ENCODE measurements at regions not wholly inside any gene's neighbourhood (a gene's known extent, or its start where the extent isn't known, plus 50 kb on each side); places are given as distances from the start of the nearest gene placed in this dataset.
"Not testable (repeated sequence)": the region's sequence is repeated elsewhere in the genome, so short reads cannot be mapped to it uniquely, and the experiment has no call there.

DNA sequence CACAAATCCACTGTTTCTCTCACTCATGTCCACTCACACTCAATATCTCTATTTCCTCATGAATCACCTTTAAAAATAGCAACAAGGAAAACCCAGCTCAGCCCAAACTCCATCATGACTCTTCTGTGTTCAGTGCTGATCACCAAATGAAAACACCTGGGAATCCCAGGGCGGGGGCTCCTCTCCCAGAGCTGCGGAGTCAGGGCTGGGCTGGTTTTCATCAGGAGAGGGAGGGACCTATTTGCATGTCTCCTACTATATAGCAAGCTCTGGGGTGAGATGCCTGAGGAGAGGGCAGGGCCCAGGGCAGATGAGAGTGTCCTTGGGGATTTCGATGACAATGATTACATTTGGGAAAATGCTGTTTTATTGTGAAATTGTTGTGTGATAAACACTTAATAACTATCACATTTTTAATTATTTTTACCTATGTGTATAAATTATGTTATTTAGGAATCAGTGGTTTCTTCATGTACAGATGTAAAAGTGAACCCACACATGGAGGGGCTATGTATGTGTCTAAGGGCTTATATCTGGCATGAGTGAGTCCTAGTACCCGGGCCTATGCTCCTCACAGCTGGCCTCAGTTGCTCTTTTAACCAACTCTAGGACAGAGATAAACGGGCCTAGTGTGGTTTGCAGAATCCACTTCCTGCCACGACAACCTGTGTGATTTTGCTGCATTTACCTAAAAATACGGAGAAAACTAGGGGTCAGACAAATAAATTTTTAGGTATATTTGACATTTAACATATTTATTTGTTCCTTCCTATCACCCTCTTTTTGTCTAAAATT, 1131.9 kb downstream of the TMEM121 start:
- not testable (repeated sequence) for H3K9me3 ChIP-seq, H3K27me3 ChIP-seq, DNase-seq, H3K4me3 ChIP-seq, H3K36me3 ChIP-seq

DNA sequence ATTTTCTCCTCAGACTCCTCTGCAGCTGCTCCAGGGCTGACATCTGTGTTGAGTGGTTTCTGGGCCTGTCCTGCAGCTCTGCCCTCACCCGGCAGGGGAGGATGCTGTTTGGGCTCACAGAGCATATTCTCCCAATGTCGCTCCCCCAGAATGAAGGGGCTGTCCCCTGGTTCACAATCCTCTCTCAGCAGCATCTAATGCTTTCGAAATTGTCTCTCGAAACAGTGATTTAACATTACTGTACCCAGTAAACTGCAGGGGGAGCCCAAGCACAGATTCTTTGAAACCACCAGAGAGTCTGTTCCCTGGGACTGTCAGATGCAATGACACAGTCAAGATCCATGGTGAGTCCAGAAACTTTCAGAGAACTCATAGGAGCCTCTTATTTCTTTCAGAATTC, 1135.2 kb downstream of the TMEM121 start:
- not testable (repeated sequence) for H3K27me3 ChIP-seq, H3K36me3 ChIP-seq, DNase-seq, H3K9me3 ChIP-seq, H3K4me3 ChIP-seq

DNA sequence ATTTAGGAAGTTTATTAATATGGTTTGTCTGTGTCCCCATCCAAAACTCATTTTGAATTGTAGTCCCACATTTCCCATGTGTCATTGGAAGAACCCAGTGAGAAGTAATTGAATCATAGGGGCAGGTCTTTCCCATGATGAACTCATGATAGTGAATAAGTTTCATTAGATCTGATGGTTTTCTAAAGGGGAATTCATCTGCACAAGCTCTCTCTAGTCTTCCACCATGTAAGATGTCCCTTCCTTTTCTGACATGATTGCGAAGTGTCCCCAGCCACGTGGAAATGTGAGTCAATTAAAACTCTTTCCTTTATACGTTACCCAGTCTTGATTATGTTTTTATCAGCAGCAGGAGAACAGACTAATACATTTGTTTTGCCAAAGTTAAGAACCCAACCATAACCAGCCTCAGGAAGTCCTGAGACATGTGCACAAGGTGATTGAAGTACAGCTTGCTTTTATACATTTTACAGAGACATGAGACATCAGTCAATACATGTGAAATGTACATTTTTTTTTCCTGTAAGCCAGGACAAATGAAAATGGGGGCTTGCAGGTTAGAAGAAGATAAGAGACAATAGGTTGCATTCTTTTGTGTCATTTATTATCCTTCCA, 1136.7 kb downstream of the TMEM121 start:
- no peaks in the 10 kb centered on the region for H3K9me3 ChIP-seq

DNA sequence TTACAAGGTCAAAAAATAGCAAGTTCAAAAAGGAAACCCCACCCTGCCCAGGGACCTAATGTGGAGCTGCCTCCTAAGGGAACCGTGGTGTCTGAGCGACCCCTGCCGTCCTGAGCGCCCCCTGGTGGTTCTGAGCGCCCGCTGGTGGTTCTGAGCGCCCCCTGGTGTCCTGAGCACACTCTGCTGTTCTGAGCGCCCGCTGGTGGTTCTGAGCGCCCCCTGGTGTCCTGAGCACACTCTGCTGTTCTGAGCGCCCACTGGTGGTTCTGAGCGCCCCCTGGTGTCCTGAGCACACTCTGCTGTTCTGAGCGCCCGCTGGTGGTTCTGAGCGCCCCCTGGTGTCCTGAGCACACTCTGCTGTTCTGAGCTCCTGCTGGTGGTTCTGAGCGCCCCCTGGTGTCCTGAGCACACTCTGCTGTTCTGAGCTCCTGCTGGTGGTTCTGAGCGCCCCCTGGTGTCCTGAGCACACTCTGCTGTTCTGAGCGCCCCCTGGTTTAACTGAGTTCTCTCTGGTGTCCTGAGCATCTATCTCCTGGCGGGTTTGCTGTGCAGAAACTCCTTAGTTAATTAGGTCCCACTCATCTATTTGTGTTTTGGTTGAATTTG, 1137.5 kb downstream of the TMEM121 start:
- not testable (repeated sequence) for H3K27me3 ChIP-seq, H3K36me3 ChIP-seq, H3K9me3 ChIP-seq, DNase-seq, H3K4me3 ChIP-seq

More for the DNA sequence above, 1136.7 kb downstream of the TMEM121 start:
- no peaks in the 10 kb centered on the region for H3K27me3 ChIP-seq
- no peaks in the 10 kb centered on the region for H3K36me3 ChIP-seq
- DNase-seq = no peak
- no peak overlapping the region for H3K4me3 ChIP-seq

DNA sequence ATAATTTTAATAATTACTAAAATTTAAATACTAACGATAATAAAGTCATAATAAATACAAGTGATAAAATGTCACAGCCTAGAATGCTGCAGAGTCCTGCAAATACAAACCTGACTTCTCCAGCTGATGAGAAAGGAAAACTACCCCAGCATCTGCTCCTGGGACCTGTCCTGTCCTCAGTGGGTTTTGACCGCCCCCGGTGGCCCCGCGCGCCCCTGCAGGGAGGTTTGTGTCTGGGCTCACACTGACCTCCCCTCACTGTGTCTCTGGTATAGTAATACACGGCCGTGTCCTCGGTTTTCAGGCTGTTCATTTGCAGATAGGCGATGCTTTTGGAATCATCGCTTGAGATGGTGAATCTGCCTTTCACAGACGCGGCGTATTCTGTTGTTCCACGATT, 1139.4 kb downstream of the TMEM121 start:
- no peaks in the 10 kb centered on the region for H3K9me3 ChIP-seq
- H3K36me3 ChIP-seq = no peaks in the 10 kb centered on the region
- H3K4me3 ChIP-seq = no peak overlapping the region
- no peak for DNase-seq
- H3K27me3 ChIP-seq = no peaks in the 10 kb centered on the region

DNA sequence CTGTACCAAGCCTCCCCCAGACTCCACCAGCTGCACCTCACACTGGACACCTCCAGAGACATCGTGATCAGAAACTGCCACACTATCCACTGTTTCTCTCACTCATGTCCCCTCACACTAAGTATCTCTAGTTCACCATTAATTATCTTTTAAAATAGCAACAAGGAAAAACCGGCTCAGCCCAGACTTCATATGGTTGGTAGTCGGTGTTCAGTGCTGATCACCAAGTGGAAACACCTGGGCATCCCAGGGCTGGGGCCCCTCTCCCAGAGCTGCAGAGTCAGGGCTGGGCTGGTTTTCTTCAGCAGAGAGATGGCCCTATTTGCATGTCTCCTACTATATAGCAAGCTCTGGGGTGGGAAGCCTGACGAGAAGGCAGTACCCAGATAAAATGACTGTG, 1140.0 kb downstream of the TMEM121 start:
- Histone ChIP-seq H3K9me3 (no peaks in the 10 kb centered on the region), H3K27me3 (no peaks in the 10 kb centered on the region), H3K4me3 (no peak overlapping the region), H3K36me3 (no peaks in the 10 kb centered on the region)
- no peak for DNase-seq

DNA sequence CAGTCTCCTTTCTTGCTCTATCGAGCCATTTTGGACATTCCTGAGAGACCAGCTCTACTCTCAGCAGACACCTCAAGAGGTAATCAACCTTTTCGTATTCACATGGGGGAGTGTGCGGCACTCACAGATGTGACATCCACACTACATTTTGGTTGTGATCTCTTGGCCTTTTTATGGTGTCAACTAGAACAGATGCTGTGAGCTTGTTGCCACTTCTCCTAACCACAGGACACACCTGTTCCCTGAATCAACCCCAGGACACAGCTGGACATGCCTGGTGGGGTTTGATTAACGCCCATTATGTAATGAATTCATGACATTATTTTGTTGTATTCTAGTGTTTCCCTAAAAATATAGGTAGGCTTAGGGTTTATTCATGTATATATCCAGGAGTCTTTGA, 1143.6 kb downstream of the TMEM121 start:
- no peaks in the 10 kb centered on the region for H3K9me3 ChIP-seq
- no peaks in the 10 kb centered on the region for H3K36me3 ChIP-seq
- no peak overlapping the region for H3K4me3 ChIP-seq
- H3K27me3 ChIP-seq = no peaks in the 10 kb centered on the region
- no peak for DNase-seq

DNA sequence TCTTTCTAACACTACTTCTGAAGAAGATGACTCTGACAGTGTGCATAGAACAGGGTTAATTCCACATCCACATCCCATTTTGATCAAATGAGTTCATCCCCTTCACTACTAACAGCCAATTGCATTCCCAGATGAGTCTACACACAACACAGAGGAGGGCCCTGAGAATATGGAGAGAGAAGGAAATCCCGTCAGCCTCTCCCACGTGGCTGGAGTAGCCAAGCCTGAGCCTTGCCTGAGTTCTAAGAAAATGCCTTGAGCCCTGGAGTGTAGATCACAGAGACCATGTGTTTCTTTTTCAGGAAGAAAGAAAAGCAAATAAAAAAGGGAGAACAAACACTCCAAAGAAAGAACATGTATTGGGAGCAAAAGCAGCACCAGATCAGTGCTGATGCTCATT, 1147.7 kb downstream of the TMEM121 start:
- DNase-seq, H3K9me3 ChIP-seq, H3K4me3 ChIP-seq, H3K27me3 ChIP-seq, H3K36me3 ChIP-seq: not testable (repeated sequence)

DNA sequence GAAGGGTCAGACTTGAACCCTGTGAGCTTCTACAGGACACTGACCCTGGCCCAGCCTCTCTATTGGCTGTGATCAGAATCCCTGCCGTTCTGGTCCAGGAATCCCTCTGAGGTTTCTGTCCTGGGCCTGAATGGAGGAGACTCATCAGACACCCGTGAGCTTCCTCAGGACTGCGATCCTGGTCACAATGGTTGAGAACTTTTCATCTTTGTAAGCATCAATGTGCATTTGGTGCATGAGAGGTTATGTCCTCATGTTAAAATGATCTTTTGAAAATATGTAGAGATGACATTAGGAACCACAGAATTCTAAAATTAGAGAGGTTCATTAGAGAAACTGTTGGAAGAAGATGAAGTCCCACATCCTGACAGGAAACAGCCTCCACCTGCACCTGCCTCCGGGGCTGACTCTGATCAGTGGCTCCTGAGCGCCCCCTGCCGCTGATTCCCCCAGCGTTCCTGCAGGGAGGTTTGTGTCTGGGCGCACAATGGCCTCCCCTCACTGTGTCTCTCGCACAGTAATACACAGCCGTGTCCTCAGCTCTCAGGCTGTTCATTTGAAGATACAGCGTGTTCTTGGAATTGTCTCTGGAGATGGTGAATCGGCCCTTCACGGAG, 1148.2 kb downstream of the TMEM121 start:
- not testable (repeated sequence) for H3K27me3 ChIP-seq, H3K4me3 ChIP-seq, DNase-seq, H3K9me3 ChIP-seq, H3K36me3 ChIP-seq

DNA sequence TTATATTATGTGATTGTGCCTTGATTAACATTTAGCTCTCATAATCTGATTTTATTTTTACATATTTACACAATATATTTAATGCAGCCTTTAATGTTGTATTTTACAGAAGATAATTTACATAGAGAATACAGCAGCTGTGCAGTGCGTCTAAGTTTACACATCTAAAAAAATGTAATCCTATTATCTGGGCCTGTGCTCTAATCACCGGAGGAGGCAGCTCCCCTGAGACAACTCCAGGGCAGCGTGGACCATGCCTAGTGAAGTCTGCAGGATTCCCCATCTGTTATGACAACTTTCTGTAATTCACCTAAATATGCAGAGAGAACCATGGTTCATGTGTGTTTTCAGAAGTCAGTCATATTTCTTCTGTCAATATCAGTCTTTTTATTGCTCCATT, 1149.3 kb downstream of the TMEM121 start:
- H3K4me3 ChIP-seq, H3K36me3 ChIP-seq, H3K9me3 ChIP-seq, DNase-seq, H3K27me3 ChIP-seq: not testable (repeated sequence)

DNA sequence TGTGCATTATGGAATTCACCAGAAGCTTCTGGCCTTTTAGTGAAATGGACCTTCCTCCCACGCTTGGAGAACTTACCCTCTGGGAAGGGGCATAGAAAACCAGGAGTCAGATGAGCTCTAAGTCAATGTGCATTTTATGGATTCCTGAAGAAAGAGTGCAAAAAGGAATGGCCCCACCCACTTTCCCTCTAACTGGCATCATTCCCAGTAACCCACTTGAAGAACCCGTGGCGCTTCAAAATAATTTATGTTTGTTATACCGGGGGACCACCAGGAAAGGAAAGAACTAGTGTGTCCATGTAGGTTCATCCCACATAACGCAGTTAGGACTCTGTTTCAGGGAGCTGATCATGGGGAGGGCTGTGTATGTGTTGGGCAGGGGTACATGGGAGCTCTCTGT, 1153.4 kb downstream of the TMEM121 start:
- no peaks in the 10 kb centered on the region for H3K36me3 ChIP-seq
- no peak overlapping the region for H3K4me3 ChIP-seq
- H3K9me3 ChIP-seq = no peaks in the 10 kb centered on the region
- no peak for DNase-seq
- no peaks in the 10 kb centered on the region for H3K27me3 ChIP-seq

DNA sequence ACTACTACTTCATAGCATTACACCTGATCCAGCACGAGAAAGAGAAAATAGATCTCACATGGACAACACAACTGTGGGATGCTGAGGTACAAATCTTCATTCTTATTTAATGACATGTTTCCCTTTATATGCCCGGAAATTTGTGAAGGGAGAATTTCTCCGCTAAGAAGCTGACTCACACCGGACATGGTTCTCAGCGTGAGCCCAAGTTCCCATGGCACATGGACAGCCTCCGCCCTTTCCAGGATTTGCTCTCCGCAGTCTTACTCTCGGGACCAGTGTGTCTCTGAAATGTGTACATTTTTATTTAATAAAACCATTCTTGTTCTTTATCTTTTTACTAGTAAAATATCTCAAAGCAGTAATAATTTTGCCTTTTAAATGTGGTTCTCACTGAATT, 1154.8 kb downstream of the TMEM121 start:
- no peaks in the 10 kb centered on the region for H3K36me3 ChIP-seq
- H3K9me3 ChIP-seq = no peaks in the 10 kb centered on the region
- no peak overlapping the region for H3K4me3 ChIP-seq
- DNase-seq = peak; percentile 12
- no peaks in the 10 kb centered on the region for H3K27me3 ChIP-seq

DNA sequence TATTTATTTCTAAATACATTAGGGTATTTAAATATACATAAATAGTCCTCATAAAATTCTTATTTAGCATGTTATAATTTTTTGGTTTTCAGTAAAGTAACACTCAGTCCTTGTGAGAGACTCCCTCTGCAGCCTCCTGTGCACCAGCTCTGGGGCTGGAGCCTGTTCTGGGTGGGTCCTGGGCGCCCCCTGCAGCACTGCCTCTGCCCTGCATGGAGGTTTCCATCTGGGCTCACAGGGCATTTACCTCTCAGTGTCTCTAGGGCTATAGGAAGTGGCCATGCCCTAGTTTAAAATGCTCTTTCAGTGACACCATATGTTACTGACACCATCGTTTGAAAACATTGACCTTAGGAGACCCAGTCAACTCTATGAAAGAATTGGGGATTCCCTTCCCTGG, 1155.2 kb downstream of the TMEM121 start:
- Histone ChIP-seq H3K27me3 (no peaks in the 10 kb centered on the region), H3K9me3 (no peaks in the 10 kb centered on the region), H3K36me3 (no peaks in the 10 kb centered on the region), H3K4me3 (no peak overlapping the region)
- no peak for DNase-seq

DNA sequence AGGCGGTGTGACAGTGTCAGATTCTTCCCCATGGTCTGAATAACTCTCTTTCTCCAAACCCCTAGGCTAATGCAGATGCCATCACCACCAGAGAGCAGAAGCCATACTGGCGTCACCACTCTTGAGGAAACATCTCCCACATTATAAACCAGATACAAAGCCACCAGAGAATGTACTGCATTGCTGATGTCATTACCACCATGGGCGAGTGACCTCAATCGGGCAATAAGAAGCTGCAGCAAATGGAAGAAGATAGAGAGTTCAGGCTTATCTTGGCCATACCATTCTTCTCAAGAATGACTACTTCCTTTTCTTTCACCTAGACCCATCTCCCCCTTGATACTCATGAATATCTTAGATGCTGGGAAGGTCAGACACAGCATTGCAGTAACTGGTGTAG, 1157.2 kb downstream of the TMEM121 start:
- Histone ChIP-seq H3K4me3 (no peak overlapping the region), H3K9me3 (no peaks in the 10 kb centered on the region), H3K27me3 (no peaks in the 10 kb centered on the region), H3K36me3 (no peaks in the 10 kb centered on the region)
- DNase-seq = no peak

DNA sequence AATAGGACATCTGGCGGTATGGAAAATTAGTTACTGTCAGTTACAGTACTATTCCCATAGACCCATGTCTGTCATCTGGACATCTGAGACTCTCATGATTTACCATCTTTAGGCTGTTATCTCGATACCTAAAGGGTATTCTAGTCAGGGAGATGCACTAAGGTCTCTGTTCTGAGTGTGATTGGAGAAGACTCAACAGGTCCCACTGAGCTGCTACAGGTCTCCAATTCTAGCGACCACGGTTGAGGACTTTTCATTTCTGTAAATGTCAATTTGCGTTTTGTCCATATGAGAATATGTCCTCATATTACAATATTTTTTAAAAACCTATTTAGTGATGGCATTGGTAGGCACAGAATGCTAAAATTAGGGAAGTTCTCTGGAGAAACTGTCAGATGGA, 1160.2 kb downstream of the TMEM121 start:
- H3K9me3 ChIP-seq = no peaks in the 10 kb centered on the region
- DNase-seq = no peak
- no peaks in the 10 kb centered on the region for H3K27me3 ChIP-seq
- H3K36me3 ChIP-seq = no peaks in the 10 kb centered on the region
- no peak overlapping the region for H3K4me3 ChIP-seq

DNA sequence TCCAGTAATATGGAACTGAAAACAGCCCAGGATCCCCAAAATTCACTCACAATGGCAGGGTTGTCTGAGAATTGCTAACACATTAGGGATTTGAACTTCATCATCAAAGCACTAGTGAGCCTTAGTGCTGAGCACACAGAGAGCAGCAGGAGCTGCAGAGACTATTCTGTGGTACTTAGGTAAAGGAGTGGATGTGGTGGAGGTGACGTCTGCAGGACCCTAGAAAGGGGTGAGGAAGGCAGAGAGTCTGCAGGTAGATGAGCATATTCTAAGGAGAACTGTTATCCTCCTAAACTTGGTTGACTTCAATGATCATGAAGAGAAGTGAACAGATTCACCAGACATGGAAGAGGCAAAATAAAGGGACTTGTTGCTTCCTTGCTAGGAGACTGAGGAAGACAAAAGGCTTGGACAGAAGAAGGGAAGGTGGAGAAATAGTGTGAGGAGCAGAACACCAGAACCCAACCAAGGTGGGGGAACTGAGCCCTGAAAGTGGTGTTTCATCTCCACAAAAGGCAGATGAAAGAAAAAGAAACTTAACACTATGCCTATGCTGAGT, 1164.0 kb downstream of the TMEM121 start:
- DNase-seq = no peak
- Histone ChIP-seq H3K36me3 (no peaks in the 10 kb centered on the region), H3K9me3 (no peaks in the 10 kb centered on the region), H3K4me3 (no peak overlapping the region), H3K27me3 (no peaks in the 10 kb centered on the region)

DNA sequence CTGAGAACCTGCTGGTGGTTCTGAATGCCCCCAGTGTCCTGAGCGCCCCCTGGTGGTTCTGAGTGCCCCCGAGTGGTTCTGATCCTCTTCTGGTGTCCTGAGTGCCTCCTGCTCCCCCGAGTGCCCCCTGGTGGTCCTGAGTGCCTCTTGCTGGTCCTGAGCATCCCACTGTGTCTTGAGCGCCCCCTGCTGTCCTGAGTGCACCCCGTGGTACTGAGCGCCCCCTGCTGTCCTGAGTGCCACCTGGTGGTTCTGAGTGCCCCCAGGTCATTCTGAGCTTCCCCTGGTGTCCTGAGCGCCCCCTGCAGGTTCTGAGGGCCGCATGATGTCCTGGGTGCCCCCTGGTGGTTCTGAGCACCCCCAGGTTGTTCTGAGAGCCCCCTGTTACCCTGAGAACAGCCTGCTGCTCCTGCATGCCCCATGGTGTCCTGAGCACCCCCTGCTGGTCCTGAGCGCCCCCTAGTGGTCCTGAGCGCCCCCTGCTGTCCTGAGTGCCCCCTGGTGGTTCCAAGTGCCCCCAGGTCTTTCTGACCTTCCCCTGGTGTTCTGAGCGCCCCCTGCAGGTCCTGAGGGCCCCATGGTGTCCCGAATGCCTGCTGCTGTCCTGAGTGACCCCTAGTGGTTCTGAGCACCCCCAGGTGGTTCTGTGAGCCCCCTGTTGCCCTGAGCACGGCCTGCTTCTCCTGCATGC, 1165.4 kb downstream of the TMEM121 start:
- Histone ChIP-seq H3K36me3 (no peaks in the 10 kb centered on the region), H3K4me3 (no peak overlapping the region), H3K9me3 (no peaks in the 10 kb centered on the region), H3K27me3 (no peaks in the 10 kb centered on the region)
- DNase-seq = no peak
